Aorta (tissue), 5 donors: ENCODE measurements at regions not wholly inside any gene's neighbourhood (a gene's known extent, or its start where the extent isn't known, plus 50 kb on each side); places are given as distances from the start of the nearest gene placed in this dataset.

Experiments
- ATAC-seq: fragments of 200-7000 bp; cut with Tn5 transposase; one replicate; pipeline ENCODE4 v1.9.1; 2022; ENCODE audit warnings: moderate library complexity; ENCODE audit not compliant: low FRiP score
- DNase-seq, 2 donors: peaks; one replicate each; pipeline ENCODE4 v3.0.0-alpha.2; 2020
- H3K27ac ChIP-seq, 2 donors: one replicate each; pipeline ENCODE4 v1.5.1; 2013; ENCODE audit warnings: low read length in 2 of 2, mild to moderate bottlenecking in 2 of 2, moderate library complexity in 2 of 2, control low read depth in 1 of 2, inconsistent platforms in 1 of 2, low read depth in 1 of 2
- H3K27me3 ChIP-seq, 2 donors: one replicate each; pipeline ENCODE4 v1.6.1; 2013; ENCODE audit warnings: control low read depth in 1 of 2, low read length in 1 of 2, mild to moderate bottlenecking in 1 of 2, moderate library complexity in 1 of 2; ENCODE audit not compliant: insufficient read depth in 2 of 2, control insufficient read depth in 1 of 2
- H3K36me3 ChIP-seq, 2 donors: one replicate each; pipeline ENCODE4 v1.6.1; 2013; ENCODE audit warnings: control low read depth in 1 of 2, low read length in 1 of 2, mild to moderate bottlenecking in 1 of 2; ENCODE audit not compliant: insufficient read depth in 2 of 2, control insufficient read depth in 1 of 2
- H3K4me1 ChIP-seq, 2 donors: one replicate each; pipeline ENCODE4 v1.6.1; 2013; ENCODE audit warnings: low read length in 2 of 2, control low read depth in 1 of 2, mild to moderate bottlenecking in 1 of 2, moderate library complexity in 1 of 2; ENCODE audit not compliant: insufficient read depth in 2 of 2, control insufficient read depth in 1 of 2
- H3K4me3 ChIP-seq, 2 donors: one replicate each; pipeline ENCODE4 v1.5.1; 2013; ENCODE audit warnings: low read length in 2 of 2, control low read depth in 1 of 2, mild to moderate bottlenecking in 1 of 2
- H3K9me3 ChIP-seq: one replicate; pipeline ENCODE4 v1.6.1; 2013; ENCODE audit warnings: mild to moderate bottlenecking, low read length; ENCODE audit not compliant: control insufficient read depth
- WGBS, 2 donors: extraction: QIAGEN DNeasy Blood & Tissue Kit; methylation state at CpG; one replicate each; pipeline ENCODE4 v1.1.7; 2013; 5-methylcytosine and 5-hydroxymethylcytosine counted together
- intact Hi-C, 2 donors: fragments of 100-400 bp; cut with DNase I; formaldehyde crosslinking; loops; one replicate each; pipeline versions ENCODE4 v1.14.2 to v1.15.0; 2022
- donor health status: healthy with polysubstance abuse.
- donor health status: Bipolar disorder and iron deficiency.
- donor health status: DM: no; HTN: no; CAD: no.
- donor health status: DM: no; HTN: no; CAD: no.
- donor health status: DM: yes; HTN: yes; CAD: no.

DNA sequence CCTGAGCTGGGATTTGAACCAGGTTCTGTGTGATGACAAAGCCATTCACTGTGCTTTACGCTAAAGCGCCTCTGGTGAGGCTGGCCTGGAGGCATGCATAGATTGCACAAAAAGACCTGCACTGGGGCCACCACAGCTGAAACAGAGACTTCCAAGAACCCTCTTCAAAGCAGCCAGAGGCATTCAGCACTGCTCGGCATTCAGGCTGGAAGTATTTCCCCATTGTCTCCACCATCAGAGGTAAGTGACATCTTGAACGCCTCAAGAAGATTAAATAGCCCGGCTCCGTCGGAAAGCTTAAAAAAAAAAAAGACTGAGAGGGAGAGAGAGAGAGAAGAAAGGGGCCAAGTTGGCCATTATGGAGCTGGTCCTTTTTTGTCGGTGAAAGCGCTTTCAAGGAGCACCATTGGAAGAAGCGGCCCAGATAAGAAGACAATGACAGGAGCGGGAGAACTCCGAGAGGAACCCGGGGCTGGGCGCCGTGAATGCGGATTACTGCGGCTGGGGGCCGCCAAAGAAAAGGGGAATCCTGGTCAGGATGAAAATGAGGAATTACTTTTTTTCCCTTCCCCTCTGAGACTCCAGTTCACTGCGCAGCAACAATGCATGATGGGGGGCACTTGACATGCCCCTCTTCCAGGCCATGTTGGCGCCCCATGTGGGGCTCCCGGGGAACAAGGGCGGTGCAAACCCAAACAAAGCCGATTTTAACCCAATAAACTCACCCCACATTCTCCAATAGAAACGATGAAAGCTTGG lies 228.3 kb downstream of the MYCN start:
- no peak overlapping the region for H3K27ac ChIP-seq
- no peaks in the 10 kb centered on the region for H3K36me3 ChIP-seq
- no peaks in the 10 kb centered on the region for H3K4me1 ChIP-seq
- peaks cover 2% of the 10 kb centered on the region for H3K9me3 ChIP-seq
- no peak overlapping the region for H3K4me3 ChIP-seq
- no peak for ATAC-seq
- no peak for DNase-seq
- 79 to 81% methylated on average over 24 of the region's 24 CpGs for WGBS, 2 donors
- intact Hi-C loops: no loop called here
- H3K27me3 ChIP-seq: peaks cover 0 to 2% of the 10 kb centered on the region in 2 donors

DNA sequence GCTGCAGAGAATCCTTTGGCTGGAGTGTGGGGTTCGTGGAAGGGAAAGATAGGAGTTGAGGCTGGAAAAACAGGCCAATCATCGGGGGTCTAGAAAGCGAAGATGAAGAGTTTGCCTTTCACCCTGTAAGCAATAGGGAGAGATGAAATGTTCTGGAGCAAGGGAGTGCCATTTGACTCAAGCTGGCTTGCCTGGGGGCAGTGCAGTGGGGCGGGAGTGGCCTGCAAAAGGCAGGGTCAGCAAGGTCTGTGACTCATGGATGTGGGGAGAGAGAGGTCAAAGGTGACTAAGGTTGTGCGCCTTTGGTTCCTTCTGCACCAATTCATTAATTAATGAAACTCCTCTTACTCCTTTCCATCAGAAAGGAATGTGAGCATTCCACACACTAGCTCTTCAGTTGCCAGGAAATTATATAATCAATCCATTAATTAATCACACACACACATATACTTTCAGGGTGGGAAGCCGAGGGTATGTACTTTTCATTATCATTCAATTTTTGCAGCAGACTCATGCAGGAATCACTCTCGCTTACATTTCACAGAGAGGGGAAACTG lies 227.6 kb downstream of the MYCN start:
- intact Hi-C loops: no loop called here
- DNase-seq: no peak
- peaks cover 0 to 2% of the 10 kb centered on the region in 2 donors for H3K27me3 ChIP-seq
- H3K4me1 ChIP-seq: no peaks in the 10 kb centered on the region
- no peak for ATAC-seq
- no peaks in the 10 kb centered on the region for H3K36me3 ChIP-seq
- 78 to 83% methylated on average over 7 of the region's 7 CpGs for WGBS, 2 donors
- no peak overlapping the region for H3K27ac ChIP-seq
- peaks cover 2% of the 10 kb centered on the region for H3K9me3 ChIP-seq
- no peak overlapping the region for H3K4me3 ChIP-seq

DNA sequence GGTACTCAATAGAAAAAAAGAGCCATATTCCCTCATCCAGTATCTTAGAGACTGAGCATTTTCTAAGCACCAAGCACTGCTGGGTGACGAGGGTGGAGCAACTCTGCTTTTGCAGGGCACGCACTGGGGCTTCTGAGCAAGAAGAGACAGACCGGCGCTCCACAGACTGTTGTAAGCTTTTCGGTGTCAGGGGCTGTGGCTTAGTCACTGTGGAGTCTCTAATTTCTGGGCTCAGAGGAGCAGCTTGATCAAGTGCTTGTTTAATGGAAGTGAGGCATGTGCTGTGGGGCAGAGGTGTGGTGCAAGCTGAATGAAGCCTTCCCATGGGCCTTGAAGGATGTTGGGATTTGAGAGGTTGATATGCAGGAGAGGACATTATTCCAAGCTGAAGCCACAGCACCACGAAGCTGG lies 227.1 kb downstream of the MYCN start:
- DNase-seq (no peak), ATAC-seq (no peak)
- WGBS, 2 donors: 83 to 85% methylated on average over 6 of the region's 6 CpGs
- no peaks in the 10 kb centered on the region for H3K4me1 ChIP-seq
- peaks cover 2% of the 10 kb centered on the region for H3K9me3 ChIP-seq
- H3K27ac ChIP-seq: no peak overlapping the region
- no peaks in the 10 kb centered on the region for H3K36me3 ChIP-seq
- H3K27me3 ChIP-seq: peaks cover 0 to 2% of the 10 kb centered on the region in 2 donors
- no peak overlapping the region for H3K4me3 ChIP-seq
- intact Hi-C loops: no loop called here

DNA sequence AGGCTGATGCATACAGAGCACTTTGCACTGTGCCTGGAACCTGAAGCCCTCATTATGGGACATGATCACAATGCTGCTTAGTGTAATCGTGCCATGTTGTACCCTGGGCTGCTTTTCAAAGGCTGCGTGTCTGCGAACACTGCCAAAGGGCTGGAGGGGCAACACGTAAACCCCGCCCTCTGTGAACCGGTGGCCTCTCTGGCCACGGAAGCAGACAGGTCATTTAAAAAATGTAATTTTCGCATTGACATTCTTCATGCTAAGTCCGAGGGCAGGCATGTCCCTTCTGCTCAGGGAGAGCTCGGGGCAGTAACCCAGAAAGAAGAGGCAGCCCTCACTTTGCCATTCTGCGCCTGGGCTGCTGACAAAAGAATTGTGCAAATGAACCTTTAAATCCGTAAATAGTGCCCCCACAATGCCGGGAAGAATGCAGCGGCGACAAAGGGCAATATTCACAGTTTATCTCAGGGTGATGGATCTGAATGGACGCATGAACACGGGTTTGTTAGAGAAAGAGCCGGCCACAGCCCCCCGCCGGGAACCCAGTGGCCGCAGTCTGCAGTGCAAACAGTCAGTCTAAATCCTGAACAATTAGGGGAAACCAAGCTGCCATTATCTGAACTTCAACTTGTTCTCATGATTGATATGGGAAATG lies 226.1 kb downstream of the MYCN start:
- Histone ChIP-seq H3K27me3 (peaks cover 0 to 2% of the 10 kb centered on the region in 2 donors), H3K4me1 (no peaks in the 10 kb centered on the region), H3K9me3 (peaks cover 2% of the 10 kb centered on the region), H3K27ac (no peak overlapping the region), H3K4me3 (no peak overlapping the region), H3K36me3 (no peaks in the 10 kb centered on the region)
- intact Hi-C loops: no loop called here
- ATAC-seq (no peak), DNase-seq (no peak)
- whole genome bisulfite sequencing, 2 donors: 36 to 39% methylated on average over 21 of the region's 21 CpGs

- ATAC-seq (no peak), DNase-seq (no peak)
- WGBS, 2 donors: 73 to 74% methylated on average over 9 of the region's 9 CpGs
- no peak overlapping the region for H3K27ac ChIP-seq
- H3K27me3 ChIP-seq: peaks cover 0 to 2% of the 10 kb centered on the region in 2 donors
- intact Hi-C loops: no loop called here
- no peak overlapping the region for H3K4me3 ChIP-seq
- H3K9me3 ChIP-seq: peaks cover 2% of the 10 kb centered on the region
- no peaks in the 10 kb centered on the region for H3K4me1 ChIP-seq
- no peaks in the 10 kb centered on the region for H3K36me3 ChIP-seq
Measured at GRCh38 chr2:16165518-16166326, 225.4 kb downstream of the MYCN start.

DNA sequence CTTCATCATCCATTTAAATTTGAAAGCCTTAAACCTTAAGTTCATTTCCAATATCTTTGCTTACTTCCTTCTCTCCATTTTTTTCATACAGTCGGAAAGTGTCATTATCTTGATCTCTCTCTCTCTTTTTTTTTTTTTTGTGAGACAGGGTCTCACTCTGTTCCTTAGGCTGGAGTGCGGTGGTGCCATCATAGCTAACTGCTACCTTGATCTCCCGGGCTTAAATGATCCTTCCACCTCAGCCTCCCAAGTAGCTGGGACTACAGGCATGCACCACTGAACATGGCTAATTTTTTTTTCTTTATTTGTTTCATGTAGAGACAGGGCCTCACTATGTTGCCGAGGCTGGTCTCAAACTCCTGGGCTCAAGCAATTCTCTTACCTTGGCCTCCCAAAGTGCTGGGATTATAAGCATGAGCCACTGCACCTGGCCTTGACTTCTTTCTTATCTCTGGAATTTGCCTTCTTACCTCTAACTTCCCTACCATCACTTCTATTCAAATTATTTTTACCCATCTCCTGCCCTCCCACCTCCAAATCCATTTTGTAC lies 222.2 kb downstream of the MYCN start:
- no peak overlapping the region for H3K4me3 ChIP-seq
- DNase-seq: no peak

DNA sequence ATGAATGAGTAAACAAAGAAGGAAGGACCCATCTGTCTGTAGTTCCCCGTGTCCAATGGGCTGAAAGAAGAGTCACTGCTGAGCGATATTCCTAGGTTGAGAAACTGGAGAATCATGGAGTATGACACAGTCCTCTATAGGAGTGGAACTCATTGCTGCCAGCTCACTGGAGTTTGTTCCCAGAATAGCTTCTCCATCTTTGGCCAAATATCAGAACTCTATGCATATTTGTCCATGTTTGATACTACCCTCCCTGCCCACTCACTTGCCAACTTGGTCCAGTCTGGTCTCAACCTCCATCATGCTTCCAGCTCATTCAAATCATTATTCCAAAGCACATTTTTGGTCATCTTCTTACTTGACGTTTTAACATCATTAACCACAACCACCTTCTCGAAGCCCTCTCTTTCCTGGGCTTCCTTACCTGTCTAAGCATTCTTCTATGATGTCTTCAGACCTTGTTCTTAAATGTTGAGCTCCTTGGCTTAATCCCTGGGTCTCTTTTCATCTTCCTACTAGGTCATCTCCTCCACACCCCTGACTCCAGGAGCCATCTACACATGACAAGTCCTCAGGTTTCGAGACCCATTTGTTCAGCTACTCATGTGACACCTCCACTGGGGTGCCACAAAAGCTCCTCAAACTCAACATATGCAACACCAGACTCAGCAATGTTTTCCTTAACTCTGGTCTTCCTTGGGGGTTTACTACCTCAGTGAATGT lies 221.6 kb downstream of the MYCN start:
- WGBS, 2 donors: 84 to 85% methylated on average over 5 of the region's 5 CpGs
- Histone ChIP-seq H3K27me3 (no peaks in the 10 kb centered on the region), H3K27ac (no peak overlapping the region), H3K36me3 (no peaks in the 10 kb centered on the region), H3K9me3 (no peaks in the 10 kb centered on the region), H3K4me1 (no peaks in the 10 kb centered on the region), H3K4me3 (no peak overlapping the region)
- intact Hi-C loops: no loop called here
- DNase-seq (no peak), ATAC-seq (no peak)

More for the DNA sequence above, 222.2 kb downstream of the MYCN start:
- Histone ChIP-seq H3K9me3 (no peaks in the 10 kb centered on the region), H3K4me1 (no peaks in the 10 kb centered on the region), H3K36me3 (no peaks in the 10 kb centered on the region), H3K27me3 (no peaks in the 10 kb centered on the region), H3K27ac (no peak overlapping the region)
- ATAC-seq: no peak
- intact Hi-C loops: no loop called here
- 77 to 79% methylated on average over 4 of the region's 4 CpGs for WGBS, 2 donors

GRCh38 chr2:16161085-16161565 lies 220.8 kb downstream of the MYCN start:
- Histone ChIP-seq H3K4me1 (no peaks in the 10 kb centered on the region), H3K9me3 (no peaks in the 10 kb centered on the region), H3K27me3 (no peaks in the 10 kb centered on the region), H3K36me3 (no peaks in the 10 kb centered on the region), H3K27ac (no peak overlapping the region), H3K4me3 (no peak overlapping the region)
- ATAC-seq (no peak), DNase-seq (no peak)
- 39 to 40% methylated on average over 2 of the region's 2 CpGs for WGBS, 2 donors
- intact Hi-C loops: no loop called here
